ENCODE measurements at regions not wholly inside any gene's neighbourhood (a gene's known extent, or its start where the extent isn't known, plus 50 kb on each side); places are given as distances from the start of the nearest gene placed in this dataset.
A peak's percentile ranks its signal among the peaks of the same experiment; 100 is the strongest.

DNA sequence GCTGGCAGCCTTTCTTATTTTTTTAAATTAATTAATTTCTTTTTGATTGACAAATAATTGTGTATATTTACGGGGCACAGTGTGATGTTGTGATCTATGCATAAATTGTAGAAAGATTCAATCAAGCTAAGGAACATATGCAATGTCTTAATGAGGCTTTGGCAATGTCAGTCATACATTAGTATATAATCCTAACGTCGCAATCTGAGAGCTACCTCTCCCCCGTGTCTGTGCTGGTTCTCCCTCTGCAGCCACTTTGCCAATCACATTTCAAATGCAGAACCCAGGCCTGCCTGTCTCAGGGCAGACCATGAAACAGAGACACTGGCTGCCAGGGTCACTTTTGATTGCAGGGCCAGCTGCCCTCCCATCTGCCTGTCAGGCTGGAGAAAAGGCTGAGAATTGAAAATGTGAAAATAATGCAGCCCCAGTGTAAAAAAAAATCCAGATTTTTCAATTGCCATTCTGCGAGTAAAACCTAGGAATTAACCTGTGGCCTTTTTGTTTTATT lies 56.3 kb downstream of the SLC24A2 start:
- DNase-seq (ENCODE audit: low read depth in 4 of 4, low spot score in 3 of 4), result no peak

DNA sequence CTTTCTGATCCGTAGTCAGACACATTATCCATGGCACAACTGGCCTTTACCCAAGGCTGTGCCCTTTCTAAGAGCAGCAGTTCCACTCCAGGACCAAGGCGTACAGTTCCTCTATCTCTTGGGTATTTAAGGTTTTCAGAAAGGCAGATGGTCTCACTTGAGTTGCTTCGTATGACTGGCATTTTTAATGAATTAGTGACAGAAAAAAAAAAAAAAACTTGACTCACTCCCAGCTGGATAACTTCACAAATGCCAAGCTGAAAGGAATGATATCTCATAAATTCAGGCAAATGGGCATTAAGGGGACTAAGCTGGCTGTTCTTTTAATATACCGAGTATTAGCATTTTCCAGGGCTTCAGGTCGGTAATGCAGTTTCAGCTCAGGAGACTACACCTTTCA lies 60.7 kb downstream of the SLC24A2 start:
- no peak for DNase-seq (ENCODE audit: low read depth in 4 of 4, low spot score in 3 of 4)

DNA sequence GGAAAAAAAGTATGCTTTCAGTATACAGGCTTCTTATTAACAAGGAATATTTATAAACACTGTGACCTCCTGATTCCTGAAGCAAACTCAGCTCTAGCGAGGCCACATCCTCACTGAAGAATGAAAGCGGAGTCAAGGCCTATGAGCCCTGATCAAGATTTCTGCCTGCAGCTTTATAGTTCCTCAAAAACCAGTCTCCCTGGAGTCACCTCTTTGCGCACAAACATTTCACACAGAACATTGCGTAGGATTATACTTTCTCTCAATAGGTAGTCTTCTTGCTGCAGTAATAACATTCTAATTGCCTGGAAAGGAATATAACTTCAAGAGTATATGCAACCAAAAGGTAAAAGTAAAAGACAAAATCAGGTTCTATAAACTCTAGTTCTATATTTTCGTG lies 62.9 kb downstream of the SLC24A2 start:
- no peak for DNase-seq (ENCODE audit: low read depth in 4 of 4, low spot score in 3 of 4)

DNA sequence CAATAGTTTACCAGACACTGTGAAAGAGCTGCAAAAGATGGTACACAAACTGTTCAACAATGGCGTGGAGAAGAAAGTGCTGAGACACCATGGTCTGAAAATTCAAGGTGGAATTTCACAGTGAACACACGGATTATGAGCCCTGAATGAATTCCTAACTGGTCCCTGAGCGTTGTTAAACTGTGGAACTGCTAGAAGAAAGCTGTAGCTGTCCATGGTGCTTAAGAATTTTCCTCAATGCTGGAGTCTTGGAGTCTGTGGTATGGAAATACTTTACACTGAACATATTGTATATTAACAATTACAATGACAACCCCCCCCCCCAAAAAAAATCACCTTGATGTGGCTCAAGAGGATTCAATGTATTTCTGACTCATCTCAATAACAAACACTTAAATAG lies 68.5 kb downstream of the SLC24A2 start:
- peak; percentile 2 to 49 (median 38) for DNase-seq (ENCODE audit: low read depth in 4 of 4, low spot score in 3 of 4)

DNA sequence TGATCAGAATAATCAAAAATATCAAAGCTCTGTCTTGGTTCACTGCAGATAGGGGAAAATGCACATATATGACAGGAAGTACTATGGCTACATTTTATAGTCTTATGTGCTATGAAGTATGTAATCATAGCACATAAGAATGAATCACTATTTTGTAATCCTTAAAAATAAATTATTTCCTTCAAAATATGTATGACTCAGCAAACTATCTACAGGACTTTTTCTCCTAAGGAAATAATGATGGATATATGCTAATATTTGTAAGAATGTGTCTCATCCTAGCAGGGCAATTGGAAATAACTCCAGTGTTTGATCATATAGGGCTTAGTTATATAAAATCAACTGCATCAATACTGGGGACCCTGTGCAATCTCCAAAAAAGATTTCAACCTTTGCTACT lies 85.1 kb downstream of the SLC24A2 start:
- no peak for DNase-seq (ENCODE audit: low read depth in 4 of 4, low spot score in 3 of 4)

DNA sequence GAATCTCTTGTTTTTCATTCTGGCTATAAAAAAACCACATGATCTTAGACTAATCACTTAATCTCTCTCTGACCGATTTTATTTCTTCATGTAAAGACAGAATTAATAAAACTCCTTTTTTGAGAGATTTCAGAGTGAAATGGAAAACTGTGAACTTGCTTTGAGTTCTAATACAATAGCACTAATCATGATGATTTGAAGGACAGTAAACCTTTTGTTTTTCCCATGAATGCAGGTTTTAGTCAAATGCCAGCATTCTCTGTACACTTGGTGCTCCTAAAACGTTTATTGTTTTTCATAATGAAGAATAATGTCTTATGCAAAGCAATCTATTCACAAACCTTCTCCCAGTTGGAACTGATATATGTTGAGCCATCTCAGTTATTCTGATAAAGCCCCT lies 86.8 kb downstream of the SLC24A2 start:
- DNase-seq (ENCODE audit: low read depth in 4 of 4, low spot score in 3 of 4), result no peak

DNA sequence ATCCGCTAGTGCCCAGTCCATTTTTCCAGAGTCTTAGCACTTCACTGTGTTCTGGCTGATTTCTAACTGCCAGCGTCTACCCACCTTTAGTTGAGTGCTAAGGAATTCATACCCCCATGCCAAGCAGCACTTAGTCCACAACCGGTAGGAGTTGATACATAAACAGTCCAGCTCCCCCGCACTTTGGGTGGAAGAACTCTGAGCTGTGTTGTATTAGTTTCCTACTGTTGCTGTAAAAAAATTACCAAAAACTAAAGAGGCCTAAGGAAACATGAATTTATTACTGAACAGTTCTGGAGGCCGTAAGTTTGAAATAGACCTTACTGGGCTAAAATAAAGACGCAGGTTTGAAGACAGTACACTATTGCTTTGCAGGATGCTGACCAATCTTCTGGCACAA lies 87.6 kb downstream of the SLC24A2 start:
- DNase-seq (ENCODE audit: low read depth in 4 of 4, low spot score in 3 of 4), result no peak

DNA sequence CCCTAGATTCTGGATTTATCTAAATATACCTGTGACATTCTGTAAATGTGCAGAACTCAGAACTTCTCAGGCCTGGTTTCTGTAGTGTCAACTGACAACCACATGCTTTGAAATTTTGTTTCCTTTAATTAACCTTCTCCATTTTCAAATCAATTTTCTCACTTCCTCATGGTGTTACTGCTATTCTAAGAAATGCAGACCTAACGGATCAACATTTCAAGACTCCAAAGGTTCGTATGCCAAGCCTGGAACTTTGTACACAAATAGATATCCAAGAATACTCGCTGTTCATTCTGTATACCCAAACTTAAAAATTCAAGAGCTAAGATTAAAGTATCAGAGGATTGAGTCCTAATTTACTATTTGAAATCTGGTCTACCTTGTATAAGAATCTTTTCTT lies 88.1 kb downstream of the SLC24A2 start:
- no peak for DNase-seq (ENCODE audit: low read depth in 4 of 4, low spot score in 3 of 4)

DNA sequence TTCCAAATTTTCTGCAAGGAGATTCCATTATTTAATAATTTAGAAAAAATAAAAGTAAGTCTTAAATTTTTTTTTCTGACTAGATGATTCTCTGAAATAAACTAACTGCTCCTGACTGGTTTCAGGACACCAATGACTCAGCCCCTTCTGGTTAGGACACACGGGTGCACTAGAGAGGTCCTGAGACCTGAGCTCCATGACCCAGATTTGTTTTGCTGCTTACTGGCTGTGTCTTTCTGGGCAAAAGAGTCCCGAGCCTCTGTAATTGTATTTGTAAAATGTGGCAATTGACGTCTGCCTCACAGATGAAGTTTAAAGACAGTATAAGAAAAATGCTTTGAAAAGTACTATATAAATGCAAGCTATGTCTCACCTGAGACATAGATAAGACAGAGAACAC lies 89.1 kb downstream of the SLC24A2 start:
- no peak for DNase-seq (ENCODE audit: low read depth in 4 of 4, low spot score in 3 of 4)

DNA sequence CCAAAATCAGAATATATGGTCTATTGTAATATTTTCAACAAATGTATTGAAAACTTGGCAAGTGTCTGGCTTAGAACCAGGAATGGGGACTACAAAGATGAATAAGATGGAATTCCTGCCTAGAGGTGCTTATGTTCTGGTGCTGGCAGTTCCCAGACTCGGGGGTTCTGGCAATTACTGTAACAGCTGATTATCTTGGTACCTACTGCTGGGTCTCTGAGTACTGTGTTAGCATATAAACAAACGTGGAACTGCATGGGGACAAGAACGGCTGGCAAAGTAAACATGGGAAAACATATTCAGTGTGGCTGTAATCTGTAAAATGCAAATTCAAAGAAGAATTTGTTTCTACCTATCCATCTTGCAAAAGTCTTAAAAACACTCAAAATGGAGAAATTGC lies 89.9 kb downstream of the SLC24A2 start:
- DNase-seq (ENCODE audit: low read depth in 4 of 4, low spot score in 3 of 4), result no peak

DNA sequence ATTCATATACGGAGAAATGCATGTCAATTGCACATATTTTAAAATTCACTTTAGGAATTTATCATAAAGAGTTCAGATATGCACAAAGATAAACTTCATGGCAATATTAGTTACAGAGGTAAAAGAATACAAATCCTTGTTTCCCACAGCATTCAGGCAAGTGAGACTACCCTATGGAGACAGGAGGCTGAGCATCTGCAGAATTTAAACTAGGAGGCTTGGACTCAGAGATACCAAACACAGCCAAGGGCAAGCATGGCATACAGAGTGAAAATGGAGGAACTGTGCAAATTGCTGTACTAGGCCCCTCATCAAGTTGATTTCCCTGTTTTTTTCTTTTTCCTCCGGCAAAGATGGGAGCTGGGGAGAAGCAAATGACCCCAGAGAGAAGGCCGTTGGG lies 94.2 kb downstream of the SLC24A2 start:
- DNase-seq (ENCODE audit: low read depth in 4 of 4, low spot score in 3 of 4), result no peak

DNA sequence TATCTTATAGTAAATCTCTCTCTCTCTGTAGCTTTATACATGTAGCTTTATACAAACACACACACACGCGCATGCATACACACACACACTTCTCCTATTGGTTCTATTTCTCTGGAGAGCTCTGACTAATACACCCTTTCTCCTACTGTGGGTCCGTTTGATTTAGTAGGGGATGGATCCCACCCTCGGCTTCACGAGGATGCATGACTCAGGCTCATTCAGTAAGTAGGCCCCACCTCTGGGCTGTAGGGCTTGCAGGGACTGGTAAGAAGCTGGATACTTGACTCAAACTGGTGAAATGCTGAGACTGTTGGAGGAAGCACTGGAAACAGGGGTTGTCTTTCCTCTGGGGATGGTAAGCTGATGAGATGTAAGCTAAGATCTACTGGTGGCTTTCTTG lies 98.7 kb downstream of the SLC24A2 start:
- DNase-seq (ENCODE audit: low read depth in 4 of 4, low spot score in 3 of 4), result no peak

DNA sequence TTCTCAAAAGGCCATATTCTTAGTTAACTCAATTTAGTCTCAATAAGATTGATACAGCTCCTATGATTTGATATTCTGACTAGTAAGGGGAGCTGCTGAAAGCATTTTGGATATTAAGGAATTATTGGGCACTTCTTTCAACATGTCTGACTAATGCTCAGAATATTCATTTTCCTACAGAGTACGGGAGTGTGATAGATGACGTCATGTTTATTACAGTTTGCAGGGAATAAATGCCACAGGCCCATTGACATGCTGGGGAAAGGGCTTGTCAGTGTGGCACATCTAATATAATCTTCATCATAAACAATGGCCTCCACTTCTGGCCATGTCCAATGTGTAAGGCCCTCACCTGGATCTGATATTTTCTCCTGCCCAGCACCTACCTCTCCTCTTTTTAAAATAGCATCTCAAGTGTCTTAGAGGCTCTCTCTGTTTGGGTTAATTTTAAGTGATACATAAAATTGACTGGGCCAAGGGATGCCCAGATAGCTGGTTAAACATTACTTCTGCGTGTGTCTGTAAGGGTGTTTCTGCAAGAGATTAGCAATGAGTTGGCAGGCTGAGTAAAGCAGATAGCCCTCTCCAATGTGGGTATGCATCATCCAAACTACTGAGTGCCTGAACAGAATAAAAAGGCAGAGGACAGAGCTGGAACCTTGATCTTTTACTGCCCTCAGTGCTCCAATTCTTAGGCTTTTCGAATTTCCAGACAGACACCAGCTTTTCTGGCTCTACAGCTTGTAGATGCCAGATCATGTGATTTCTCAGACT lies 99.3 kb downstream of the SLC24A2 start:
- DNase-seq (ENCODE audit: low read depth in 4 of 4, low spot score in 3 of 4), result no peak

DNA sequence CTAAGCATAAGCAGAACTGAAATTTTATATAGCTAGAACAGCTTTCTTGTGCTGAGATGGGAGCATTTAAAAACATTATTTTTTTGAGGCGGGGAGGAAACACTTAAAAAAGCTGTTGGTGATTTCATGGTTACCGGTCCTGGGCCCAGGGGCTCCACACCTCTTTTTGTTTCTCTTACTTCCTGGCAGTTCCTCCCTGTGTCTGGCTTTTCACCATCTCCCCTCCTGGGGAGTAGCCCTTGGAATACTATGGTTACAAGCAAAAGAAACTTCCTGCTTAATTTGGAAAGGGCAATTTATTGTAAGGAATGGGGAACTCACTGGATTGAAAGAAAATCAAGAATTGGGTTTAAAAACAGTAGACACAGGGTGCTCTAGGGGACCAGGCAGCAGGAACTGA lies 105.1 kb downstream of the SLC24A2 start:
- no peak for DNase-seq (ENCODE audit: low read depth in 4 of 4, low spot score in 3 of 4)

DNA sequence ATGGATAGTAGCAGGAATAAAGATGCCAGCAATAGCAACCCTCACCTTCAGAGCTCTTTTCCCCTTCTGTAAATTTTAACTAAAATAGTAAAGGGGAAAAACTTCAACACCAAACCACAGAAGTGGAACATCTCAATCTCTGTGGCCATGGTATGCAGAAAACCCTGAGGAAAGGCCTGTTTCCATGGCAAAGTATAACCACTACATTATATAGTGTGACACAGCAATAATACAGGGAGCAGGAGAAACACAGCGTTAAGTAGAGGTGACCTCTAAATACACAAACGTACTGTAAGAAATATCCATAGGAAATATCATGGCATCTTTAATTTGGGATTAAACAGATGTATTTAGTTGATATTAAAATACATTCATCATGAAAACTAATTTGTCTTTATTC lies 106.4 kb downstream of the SLC24A2 start:
- DNase-seq (ENCODE audit: low read depth in 4 of 4, low spot score in 3 of 4), result no peak

DNA sequence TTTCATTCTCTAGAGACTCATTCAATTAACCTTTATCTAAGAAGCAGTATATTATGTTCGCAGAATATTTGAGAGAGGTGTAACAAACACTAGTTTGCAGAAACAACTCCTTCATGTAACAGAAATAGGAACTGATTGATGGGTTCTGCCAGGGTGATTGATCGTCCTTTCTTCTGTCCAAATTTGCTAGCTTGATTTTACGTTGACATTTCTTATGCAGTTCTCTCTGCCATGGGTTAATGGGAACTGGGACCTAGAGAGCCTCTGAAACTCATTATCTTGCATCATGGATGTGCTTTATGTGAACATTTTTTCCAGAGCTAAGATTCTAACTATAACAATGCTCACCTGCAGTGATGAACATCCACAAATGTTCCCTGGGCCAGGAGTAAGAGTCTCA lies 107.0 kb downstream of the SLC24A2 start:
- DNase-seq (ENCODE audit: low read depth in 4 of 4, low spot score in 3 of 4), result no peak

DNA sequence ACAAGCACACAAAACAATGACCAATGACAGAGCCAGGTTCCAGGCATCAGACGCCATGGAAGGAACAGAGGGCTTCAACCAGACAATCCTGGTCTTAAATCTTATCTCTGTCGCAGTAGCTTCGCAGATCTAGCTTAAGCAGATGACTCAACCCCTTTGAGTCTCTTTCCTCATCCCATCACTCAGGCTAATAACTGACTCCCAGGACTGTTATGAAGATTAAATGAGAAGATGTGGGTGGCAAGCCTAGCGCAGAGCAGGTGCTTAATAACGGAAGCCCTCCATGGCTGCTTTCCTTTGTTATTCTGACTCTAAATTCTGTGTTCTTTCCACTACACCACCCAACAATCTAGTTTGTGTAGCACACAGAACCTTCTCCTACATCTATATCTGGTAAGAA lies 110.9 kb downstream of the SLC24A2 start:
- no peak for DNase-seq (ENCODE audit: low read depth in 4 of 4, low spot score in 3 of 4)

DNA sequence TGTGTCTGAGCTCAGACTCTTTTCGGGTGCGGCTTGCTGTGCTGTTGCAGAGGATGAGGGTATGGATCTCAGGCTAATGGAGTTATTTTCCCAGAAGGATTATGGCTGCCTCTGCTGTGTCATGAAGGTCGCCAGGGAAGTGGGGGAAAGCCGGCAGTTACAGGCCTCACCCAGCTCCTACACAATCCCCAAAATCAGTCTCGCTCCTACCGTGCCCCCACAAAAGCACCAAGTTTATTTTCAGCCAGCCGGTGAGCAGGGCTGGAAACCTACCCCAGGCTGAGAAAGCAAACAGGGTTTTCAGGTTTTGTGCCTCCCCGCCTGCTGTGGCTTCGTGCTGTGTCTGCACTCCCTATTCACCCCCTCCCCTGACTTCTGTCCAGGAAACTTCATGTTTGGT lies 113.3 kb downstream of the SLC24A2 start:
- no peak for DNase-seq (ENCODE audit: low read depth in 4 of 4, low spot score in 3 of 4)

DNA sequence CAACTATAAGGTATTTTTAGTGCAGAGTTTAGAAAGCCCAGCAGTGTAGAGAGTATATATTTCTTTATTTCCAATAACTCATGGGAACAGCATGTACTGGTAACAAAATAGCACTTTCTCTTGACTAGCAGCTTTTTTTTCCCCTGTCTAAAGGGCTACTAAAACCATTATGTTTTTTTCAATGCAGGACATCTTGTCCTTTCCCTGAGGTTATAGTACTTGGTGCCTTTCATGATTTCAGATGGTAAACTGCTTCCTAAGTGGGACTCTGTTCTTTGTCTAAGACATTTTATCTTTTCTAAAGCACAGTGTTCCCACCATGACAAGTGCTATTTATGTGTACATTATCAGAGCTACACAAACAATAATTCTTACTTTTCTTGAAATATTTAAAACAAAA lies 122.3 kb downstream of the SLC24A2 start:
- no peak for DNase-seq (ENCODE audit: low read depth in 4 of 4, low spot score in 3 of 4)

DNA sequence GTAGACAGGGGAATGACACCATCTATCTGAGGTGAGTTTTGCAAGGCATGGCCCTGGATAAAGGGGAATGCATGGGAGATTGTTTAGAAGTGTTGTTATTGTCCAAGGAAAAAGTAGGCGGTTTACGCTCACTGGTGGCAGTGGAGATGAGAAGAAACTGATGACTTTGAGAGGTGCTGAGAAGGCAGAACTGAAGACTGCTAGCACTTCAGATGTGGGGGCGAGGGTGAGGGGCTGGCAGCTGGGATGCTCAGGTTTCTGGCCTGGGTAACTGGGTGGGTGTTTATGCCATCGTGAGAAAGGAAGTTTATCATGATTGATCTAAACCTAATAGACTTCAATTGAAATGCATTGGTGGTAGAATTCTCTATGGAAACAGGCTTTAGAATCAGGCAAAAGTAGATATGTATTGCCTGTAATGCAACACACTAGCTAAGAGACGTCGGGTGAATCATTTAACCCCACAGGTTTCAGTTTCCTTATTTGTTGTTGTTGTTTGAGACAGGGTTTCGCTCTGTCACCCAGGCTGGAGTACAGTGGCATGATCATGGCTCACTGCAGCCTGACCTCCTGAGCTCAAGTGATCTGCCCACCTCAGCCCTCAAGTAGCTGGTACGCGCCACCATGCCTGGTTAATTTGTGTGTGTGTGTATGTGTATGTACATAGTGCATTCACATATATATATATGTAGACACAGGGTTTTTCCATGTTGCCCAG lies 123.5 kb downstream of the SLC24A2 start:
- no peak for DNase-seq (ENCODE audit: low read depth in 4 of 4, low spot score in 3 of 4)

DNA sequence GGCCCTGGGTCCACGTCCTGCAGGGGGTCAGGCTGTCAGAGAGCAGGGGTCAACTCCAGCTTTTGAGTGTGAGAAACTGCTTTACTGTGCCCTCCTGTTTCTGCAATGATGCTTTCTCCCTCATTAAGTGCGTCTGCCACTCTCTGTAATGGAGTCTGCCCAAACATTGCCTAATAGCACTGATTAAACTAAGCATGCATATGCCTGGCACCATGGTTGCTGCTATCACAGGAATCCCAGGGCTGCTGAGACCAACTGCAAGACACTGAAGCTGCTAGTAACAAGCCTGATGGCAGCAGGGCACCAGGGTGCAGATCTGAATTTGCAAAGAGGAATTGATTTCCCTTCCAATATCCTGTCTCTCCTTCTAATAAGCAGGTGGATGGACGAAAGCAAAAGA lies 125.3 kb downstream of the SLC24A2 start:
- no peak for DNase-seq (ENCODE audit: low read depth in 4 of 4, low spot score in 3 of 4)

DNA sequence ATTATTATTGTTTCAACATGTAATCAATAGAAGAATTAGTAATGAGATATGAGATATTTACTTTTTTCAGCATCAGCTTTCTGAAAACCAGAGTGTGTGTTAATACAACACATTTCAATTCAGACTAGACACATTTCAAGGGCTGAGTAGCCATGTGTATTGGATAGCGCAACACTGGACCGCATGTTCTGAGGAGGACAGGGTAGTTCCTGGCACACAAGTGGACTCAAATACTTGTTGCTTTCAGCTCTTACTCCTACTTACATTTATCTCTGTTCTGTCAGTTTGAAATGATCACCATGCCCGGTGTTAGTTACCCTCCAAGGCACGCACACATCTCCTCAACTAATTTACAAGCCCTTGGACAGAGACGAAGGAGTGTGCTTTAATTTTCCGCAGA lies 126.6 kb downstream of the SLC24A2 start:
- no peak for DNase-seq (ENCODE audit: low read depth in 4 of 4, low spot score in 3 of 4)

Measured in left renal pelvis (tissue), 4 donors.